CD4-positive, alpha-beta T cell treated with Interleukin-15 for 1 hour (primary cell): ENCODE measurements at regions not wholly inside any gene's neighbourhood (a gene's known extent, or its start where the extent isn't known, plus 50 kb on each side); places are given as distances from the start of the nearest gene placed in this dataset.

ENCODE experiments used
- DNase-seq: peaks from one replicate; pipeline ENCODE4 v3.0.0-alpha.2; 2020

GRCh38 chr1:87439821-87440220 is 111.1 kb downstream of the LMO4 start:
- no peak for DNase-seq

GRCh38 chr1:87449348-87449963 is 120.8 kb downstream of the LMO4 start:
- DNase-seq, result no peak

- DNase-seq, result no peak
Measured at GRCh38 chr1:87450136-87450535, 121.5 kb downstream of the LMO4 start.

- DNase-seq, result no peak
Measured at GRCh38 chr1:87450615-87451209, 122.0 kb downstream of the LMO4 start.

GRCh38 chr1:87451229-87451920 is 122.7 kb downstream of the LMO4 start:
- no peak for DNase-seq

GRCh38 chr1:87452648-87453047 is 124.0 kb downstream of the LMO4 start:
- no peak for DNase-seq

- no peak for DNase-seq
Measured at GRCh38 chr1:87457408-87457807, 128.7 kb downstream of the LMO4 start.

GRCh38 chr1:87462894-87463293 is 134.2 kb downstream of the LMO4 start:
- no peak for DNase-seq

GRCh38 chr1:87464022-87464490 is 135.4 kb downstream of the LMO4 start:
- no peak for DNase-seq

GRCh38 chr1:87466621-87467020 is 137.9 kb downstream of the LMO4 start:
- no peak for DNase-seq

- DNase-seq, result no peak
Measured at GRCh38 chr1:87472716-87473115, 144.0 kb downstream of the LMO4 start.

- DNase-seq, result no peak
Measured at GRCh38 chr1:87473203-87473661, 144.6 kb downstream of the LMO4 start.

GRCh38 chr1:87474098-87474497 is 145.4 kb downstream of the LMO4 start:
- no peak for DNase-seq

GRCh38 chr1:87478231-87478630 is 149.6 kb downstream of the LMO4 start:
- DNase-seq, result no peak

GRCh38 chr1:87495147-87495546 is 166.5 kb downstream of the LMO4 start:
- no peak for DNase-seq

- no peak for DNase-seq
Measured at GRCh38 chr1:87495870-87496269, 167.2 kb downstream of the LMO4 start.

- DNase-seq, result no peak
Measured at GRCh38 chr1:87497380-87498203, 168.9 kb downstream of the LMO4 start.

GRCh38 chr1:87501738-87502137 is 173.1 kb downstream of the LMO4 start:
- no peak for DNase-seq

GRCh38 chr1:87505391-87505983 is 176.8 kb downstream of the LMO4 start:
- DNase-seq, result no peak

GRCh38 chr1:87506147-87506546 is 177.5 kb downstream of the LMO4 start:
- no peak for DNase-seq

GRCh38 chr1:87508247-87508787 is 179.6 kb downstream of the LMO4 start:
- DNase-seq, result no peak

- DNase-seq, result no peak
Measured at GRCh38 chr1:87510540-87510939, 181.9 kb downstream of the LMO4 start.

- DNase-seq, result no peak
Measured at GRCh38 chr1:87511449-87511848, 182.8 kb downstream of the LMO4 start.
